MM.1S (cell line): ENCODE measurements at regions not wholly inside any gene's neighbourhood (a gene's known extent, or its start where the extent isn't known, plus 50 kb on each side); places are given as distances from the start of the nearest gene placed in this dataset.

Source experiments
- EZH2 ChIP-seq: fragments of 300-600 bp; sonication (generic); optimal IDR thresholded peaks from 2 replicates; pipeline ENCODE3; 2017; ENCODE audit warnings: low read depth, mild to moderate bottlenecking, antibody characterized with exemption, low read length, mixed read lengths
- EZH2phosphoT487 ChIP-seq: fragments of 300-600 bp; sonication (generic); IDR thresholded peaks from 2 replicates; pipeline ENCODE4 v1.6.1; 2018; ENCODE audit warnings: antibody characterized with exemption, low read length
- TF ChIP-seq, protein P1 (sequence below): fragments of 300-600 bp; sonication (generic); IDR thresholded peaks from 2 replicates; pipeline ENCODE4 v1.5.1; 2016; ENCODE audit warnings: antibody characterized with exemption, low read length, mixed read lengths

DNA sequence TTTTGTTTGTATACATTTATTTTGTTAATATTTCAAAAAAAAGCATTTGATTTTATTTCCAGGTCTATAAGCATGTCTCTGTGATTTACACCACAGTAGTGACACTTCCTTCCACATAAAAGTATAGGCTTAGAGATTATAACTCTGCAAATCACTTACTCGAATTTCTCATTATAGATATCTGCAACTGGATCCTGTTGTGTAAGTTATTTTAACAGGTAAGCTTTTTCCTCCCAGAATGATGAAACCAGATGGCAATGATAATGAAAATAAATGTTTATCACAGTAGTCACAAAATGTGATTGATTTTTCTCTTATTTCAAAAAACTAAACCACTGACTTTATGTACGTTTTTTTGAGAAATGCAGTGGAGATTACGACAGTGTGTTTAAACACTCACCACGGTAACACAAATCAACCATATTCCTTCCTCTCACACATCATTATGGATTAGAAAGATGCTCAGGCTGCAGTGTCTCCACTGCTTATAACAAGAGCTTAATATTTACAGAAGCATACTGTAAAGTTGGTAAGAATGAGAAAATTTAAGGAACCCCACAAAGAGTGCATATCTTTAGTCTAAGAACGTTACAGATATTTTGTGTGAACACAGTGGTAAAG lies 194.6 kb downstream of the ATXN7L3B start:
- TF ChIP-seq, protein P1, sequence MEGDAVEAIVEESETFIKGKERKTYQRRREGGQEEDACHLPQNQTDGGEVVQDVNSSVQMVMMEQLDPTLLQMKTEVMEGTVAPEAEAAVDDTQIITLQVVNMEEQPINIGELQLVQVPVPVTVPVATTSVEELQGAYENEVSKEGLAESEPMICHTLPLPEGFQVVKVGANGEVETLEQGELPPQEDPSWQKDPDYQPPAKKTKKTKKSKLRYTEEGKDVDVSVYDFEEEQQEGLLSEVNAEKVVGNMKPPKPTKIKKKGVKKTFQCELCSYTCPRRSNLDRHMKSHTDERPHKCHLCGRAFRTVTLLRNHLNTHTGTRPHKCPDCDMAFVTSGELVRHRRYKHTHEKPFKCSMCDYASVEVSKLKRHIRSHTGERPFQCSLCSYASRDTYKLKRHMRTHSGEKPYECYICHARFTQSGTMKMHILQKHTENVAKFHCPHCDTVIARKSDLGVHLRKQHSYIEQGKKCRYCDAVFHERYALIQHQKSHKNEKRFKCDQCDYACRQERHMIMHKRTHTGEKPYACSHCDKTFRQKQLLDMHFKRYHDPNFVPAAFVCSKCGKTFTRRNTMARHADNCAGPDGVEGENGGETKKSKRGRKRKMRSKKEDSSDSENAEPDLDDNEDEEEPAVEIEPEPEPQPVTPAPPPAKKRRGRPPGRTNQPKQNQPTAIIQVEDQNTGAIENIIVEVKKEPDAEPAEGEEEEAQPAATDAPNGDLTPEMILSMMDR: no peak
- no peak for TF ChIP-seq EZH2phosphoT487
- no peak for TF ChIP-seq EZH2
